Stimulated activated CD8-positive, alpha-beta memory T cell treated with anti-CD3 and anti-CD28 coated beads, Interleukin-2, amount 100 ng/mL, for 1 hour (primary cell): ENCODE measurements at regions not wholly inside any gene's neighbourhood (a gene's known extent, or its start where the extent isn't known, plus 50 kb on each side); places are given as distances from the start of the nearest gene placed in this dataset.

Experiments used
- DNase-seq, 2 donors: peaks; one replicate each; pipeline ENCODE4 v3.0.0-alpha.2; 2020; ENCODE audit warnings: low read depth in 2 of 2

- DNase-seq = no peak
These were observed 352.8 kb upstream of the SEMA6D start for GRCh38 chr15:47364230-47365141.

- DNase-seq = no peak
These were observed 350.4 kb upstream of the SEMA6D start for GRCh38 chr15:47366884-47367283.

- DNase-seq = no peak
These were observed 349.4 kb upstream of the SEMA6D start for GRCh38 chr15:47367726-47368390.

GRCh38 chr15:47371939-47372338 is 345.4 kb upstream of the SEMA6D start:
- DNase-seq = no peak

GRCh38 chr15:47374222-47374621 is 343.1 kb upstream of the SEMA6D start:
- no peak for DNase-seq

GRCh38 chr15:47376190-47376589 is 341.1 kb upstream of the SEMA6D start:
- DNase-seq = no peak

- no peak for DNase-seq
These were observed 339.8 kb upstream of the SEMA6D start for GRCh38 chr15:47377465-47377864.

- DNase-seq = no peak
These were observed 338.8 kb upstream of the SEMA6D start for GRCh38 chr15:47378527-47378926.

GRCh38 chr15:47383102-47383501 is 334.2 kb upstream of the SEMA6D start:
- DNase-seq = no peak

- DNase-seq = no peak
These were observed 333.5 kb upstream of the SEMA6D start for GRCh38 chr15:47383801-47384200.

- DNase-seq = no peak
These were observed 333.0 kb upstream of the SEMA6D start for GRCh38 chr15:47384341-47384740.

GRCh38 chr15:47384776-47385175 is 332.5 kb upstream of the SEMA6D start:
- DNase-seq = no peak

GRCh38 chr15:47386459-47386858 is 330.8 kb upstream of the SEMA6D start:
- no peak for DNase-seq

- DNase-seq = no peak
These were observed 329.0 kb upstream of the SEMA6D start for GRCh38 chr15:47388299-47388698.

GRCh38 chr15:47390208-47390765 is 327.0 kb upstream of the SEMA6D start:
- no peak for DNase-seq

GRCh38 chr15:47394286-47394809 is 323.0 kb upstream of the SEMA6D start:
- DNase-seq = no peak

GRCh38 chr15:47395076-47395475 is 322.2 kb upstream of the SEMA6D start:
- no peak for DNase-seq

GRCh38 chr15:47397655-47398054 is 319.6 kb upstream of the SEMA6D start:
- no peak for DNase-seq

GRCh38 chr15:47398132-47398531 is 319.2 kb upstream of the SEMA6D start:
- no peak for DNase-seq

- no peak for DNase-seq
These were observed 318.7 kb upstream of the SEMA6D start for GRCh38 chr15:47398594-47398993.

GRCh38 chr15:47399100-47399499 is 318.2 kb upstream of the SEMA6D start:
- DNase-seq = no peak

GRCh38 chr15:47400603-47401002 is 316.7 kb upstream of the SEMA6D start:
- DNase-seq = no peak

GRCh38 chr15:47401427-47401826 is 315.9 kb upstream of the SEMA6D start:
- DNase-seq = no peak
